Large intestine (tissue), 3 donors: ENCODE measurements at regions not wholly inside any gene's neighbourhood (a gene's known extent, or its start where the extent isn't known, plus 50 kb on each side); places are given as distances from the start of the nearest gene placed in this dataset.

Source experiments
- DNase-seq, 2 donors: peaks; one replicate each; pipeline versions ENCODE4 v3.0.0 to v3.0.0-alpha.2; 2013
- H3K27ac ChIP-seq: one replicate; pipeline ENCODE4 v1.5.1; 2013; ENCODE audit warnings: low read length
- H3K27me3 ChIP-seq: 2 replicates; pipeline ENCODE4 v1.6.1; 2013; ENCODE audit warnings: low read length; ENCODE audit not compliant: control insufficient read depth, insufficient read depth
- H3K36me3 ChIP-seq: 2 replicates; pipeline ENCODE4 v1.6.1; 2013; ENCODE audit warnings: low read length; ENCODE audit not compliant: control insufficient read depth, insufficient read depth
- H3K4me1 ChIP-seq: one replicate; pipeline ENCODE4 v1.6.1; 2013; ENCODE audit warnings: low read length; ENCODE audit not compliant: control insufficient read depth, insufficient read depth
- H3K4me3 ChIP-seq: one replicate; pipeline ENCODE4 v1.5.1; 2013; ENCODE audit warnings: low read length
- H3K9me3 ChIP-seq: one replicate; pipeline ENCODE4 v1.6.1; 2013; ENCODE audit warnings: mild to moderate bottlenecking, low read depth, low read length, moderate library complexity; ENCODE audit not compliant: control insufficient read depth
- WGBS: methylation state at CpG from one replicate; pipeline ENCODE4 v1.1.5; 2013; ENCODE audit warnings: low lambda C conversion rate; ENCODE audit not compliant: insufficient coverage; 5-methylcytosine and 5-hydroxymethylcytosine counted together

- Histone ChIP-seq H3K4me1 (peaks cover 5% of the 10 kb centered on the region), H3K4me3 (no peak overlapping the region), H3K27ac (no peak overlapping the region), H3K36me3 (no peaks in the 10 kb centered on the region), H3K9me3 (no peaks in the 10 kb centered on the region), H3K27me3 (no peaks in the 10 kb centered on the region)
- 100% methylated on average over 1 of the region's 2 CpGs for WGBS
- DNase-seq: no peak
These were observed 117.5 kb upstream of the SIRPG start for GRCh38 chr20:1775117-1775516.

GRCh38 chr20:1774479-1774878, 116.9 kb upstream of the SIRPG start:
- no peak overlapping the region for H3K4me3 ChIP-seq
- no peaks in the 10 kb centered on the region for H3K27me3 ChIP-seq
- no peak overlapping the region for H3K27ac ChIP-seq
- H3K4me1 ChIP-seq: peaks cover 5% of the 10 kb centered on the region
- no peaks in the 10 kb centered on the region for H3K36me3 ChIP-seq
- no CpG with 5 or more reads among the region's 6 CpGs for WGBS
- no peak for DNase-seq
- no peaks in the 10 kb centered on the region for H3K9me3 ChIP-seq

DNA sequence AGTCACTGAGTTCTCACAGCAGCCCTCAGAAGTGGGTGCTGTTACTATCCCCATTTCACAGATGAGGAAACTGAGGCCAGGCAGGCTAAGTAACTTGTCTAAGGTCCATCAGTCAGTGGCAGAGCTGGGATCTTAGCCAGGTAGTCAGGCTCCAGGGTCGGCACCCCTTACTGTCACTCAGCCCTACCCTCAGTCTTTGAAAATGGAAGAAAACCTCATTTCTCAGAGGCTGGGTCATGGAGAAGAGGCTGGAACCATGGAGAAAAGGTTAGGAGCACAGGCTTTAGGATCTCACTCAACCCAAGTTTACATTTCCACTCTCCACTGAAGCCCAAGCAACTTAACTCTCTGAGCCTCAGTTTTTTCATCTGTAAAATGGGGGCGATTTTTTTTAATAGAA, 116.2 kb upstream of the SIRPG start:
- no peaks in the 10 kb centered on the region for H3K36me3 ChIP-seq
- no peaks in the 10 kb centered on the region for H3K9me3 ChIP-seq
- no peak overlapping the region for H3K27ac ChIP-seq
- DNase-seq: no peak
- no peaks in the 10 kb centered on the region for H3K27me3 ChIP-seq
- no peak overlapping the region for H3K4me3 ChIP-seq
- WGBS: 100% methylated on average over 1 of the region's 2 CpGs
- peaks cover 5% of the 10 kb centered on the region for H3K4me1 ChIP-seq

DNA sequence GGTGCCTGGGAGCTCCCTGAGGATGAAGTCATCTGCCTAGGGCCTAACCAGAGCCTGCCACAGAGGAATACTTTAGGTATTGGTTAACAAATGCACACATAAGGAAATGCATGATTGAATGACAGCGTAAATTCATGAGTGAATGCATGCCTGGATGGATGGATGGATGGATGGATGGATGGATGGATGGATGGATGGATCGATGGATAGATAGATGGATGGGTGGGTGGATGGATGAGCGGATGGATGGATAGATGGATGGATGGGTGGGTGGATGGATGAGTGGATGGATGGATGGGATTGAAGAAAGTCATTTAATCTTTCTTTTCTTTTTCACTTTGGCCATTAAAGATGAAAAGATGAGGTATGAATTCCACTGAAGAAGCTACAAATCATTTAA, 111.9 kb upstream of the SIRPG start:
- no peaks in the 10 kb centered on the region for H3K36me3 ChIP-seq
- H3K27ac ChIP-seq: no peak overlapping the region
- no peak for DNase-seq
- 83% methylated on average over 1 of the region's 3 CpGs for WGBS
- no peak overlapping the region for H3K4me3 ChIP-seq
- no peaks in the 10 kb centered on the region for H3K27me3 ChIP-seq
- H3K9me3 ChIP-seq: no peaks in the 10 kb centered on the region
- H3K4me1 ChIP-seq: no peaks in the 10 kb centered on the region

- no peaks in the 10 kb centered on the region for H3K4me1 ChIP-seq
- H3K4me3 ChIP-seq: no peak overlapping the region
These were observed 109.2 kb upstream of the SIRPG start for GRCh38 chr20:1766731-1767130.

DNA sequence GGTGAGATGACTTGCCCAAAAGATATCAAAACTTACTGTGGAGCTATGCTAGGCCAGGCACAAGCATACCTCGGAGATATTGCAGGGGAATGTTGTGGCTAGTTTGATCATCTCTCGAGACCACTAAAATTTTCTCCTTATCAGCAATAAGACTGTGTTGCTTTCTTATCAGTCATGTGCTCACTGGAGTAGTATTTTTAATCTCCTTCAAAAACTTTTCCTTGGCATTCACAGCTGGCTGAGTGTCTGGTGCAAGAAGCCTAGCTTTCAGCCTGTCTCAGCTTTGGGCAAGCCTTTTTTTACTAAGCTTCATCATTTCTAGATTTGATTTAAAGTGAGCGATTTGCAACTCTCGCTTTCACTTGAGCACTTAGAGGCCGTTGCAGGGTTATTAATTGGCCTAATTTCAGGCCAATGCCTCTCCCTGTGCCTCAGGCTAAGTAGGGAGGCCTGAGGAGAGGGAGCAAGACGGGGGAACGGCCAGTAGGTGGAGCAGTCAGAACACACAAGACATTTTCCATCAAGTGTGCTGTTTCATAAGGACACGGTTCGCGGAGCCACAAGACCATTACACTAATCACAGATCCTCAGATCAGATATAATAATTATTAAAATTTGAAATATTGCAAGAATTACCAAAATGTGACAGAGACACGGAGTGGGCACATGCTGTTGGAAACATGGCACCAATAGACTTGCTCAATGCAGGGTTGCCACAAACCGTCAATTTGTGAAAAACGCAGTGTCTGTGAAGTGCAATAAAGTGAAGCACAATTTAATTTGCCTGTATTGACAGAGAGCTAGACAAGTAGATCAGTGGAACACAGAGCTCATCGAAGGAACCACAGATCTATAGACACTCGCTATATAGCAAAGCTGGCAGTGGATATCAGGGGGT, 106.8 kb upstream of the SIRPG start:
- peak; percentile 66 to 68 for DNase-seq
- WGBS: 71% methylated on average over 2 of the region's 15 CpGs
- Histone ChIP-seq H3K9me3 (no peaks in the 10 kb centered on the region), H3K27ac (no peak overlapping the region), H3K27me3 (no peaks in the 10 kb centered on the region), H3K4me1 (peaks cover 5% of the 10 kb centered on the region), H3K4me3 (no peak overlapping the region), H3K36me3 (no peaks in the 10 kb centered on the region)

More at GRCh38 chr20:1766731-1767130, 109.2 kb upstream of the SIRPG start:
- H3K9me3 ChIP-seq: no peaks in the 10 kb centered on the region
- no peak overlapping the region for H3K27ac ChIP-seq
- H3K27me3 ChIP-seq: no peaks in the 10 kb centered on the region
- no peaks in the 10 kb centered on the region for H3K36me3 ChIP-seq
- no CpG with 5 or more reads among the region's 1 CpG for WGBS
- DNase-seq: no peak

- H3K36me3 ChIP-seq: no peaks in the 10 kb centered on the region
- WGBS: 100% methylated on average over 1 of the region's 5 CpGs
- DNase-seq: no peak
These were observed 104.0 kb upstream of the SIRPG start for GRCh38 chr20:1761598-1761997.

GRCh38 chr20:1761116-1761515, 103.5 kb upstream of the SIRPG start:
- DNase-seq: no peak
- no CpG with 5 or more reads among the region's 5 CpGs for WGBS
- H3K36me3 ChIP-seq: no peaks in the 10 kb centered on the region
- no peak overlapping the region for H3K27ac ChIP-seq
- H3K4me1 ChIP-seq: peaks cover 22% of the 10 kb centered on the region
- no peak overlapping the region for H3K4me3 ChIP-seq
- no peaks in the 10 kb centered on the region for H3K27me3 ChIP-seq
- no peaks in the 10 kb centered on the region for H3K9me3 ChIP-seq

More at GRCh38 chr20:1761598-1761997, 104.0 kb upstream of the SIRPG start:
- H3K4me3 ChIP-seq: no peak overlapping the region
- H3K4me1 ChIP-seq: peaks cover 22% of the 10 kb centered on the region
- no peaks in the 10 kb centered on the region for H3K27me3 ChIP-seq
- no peaks in the 10 kb centered on the region for H3K9me3 ChIP-seq
- H3K27ac ChIP-seq: no peak overlapping the region

DNA sequence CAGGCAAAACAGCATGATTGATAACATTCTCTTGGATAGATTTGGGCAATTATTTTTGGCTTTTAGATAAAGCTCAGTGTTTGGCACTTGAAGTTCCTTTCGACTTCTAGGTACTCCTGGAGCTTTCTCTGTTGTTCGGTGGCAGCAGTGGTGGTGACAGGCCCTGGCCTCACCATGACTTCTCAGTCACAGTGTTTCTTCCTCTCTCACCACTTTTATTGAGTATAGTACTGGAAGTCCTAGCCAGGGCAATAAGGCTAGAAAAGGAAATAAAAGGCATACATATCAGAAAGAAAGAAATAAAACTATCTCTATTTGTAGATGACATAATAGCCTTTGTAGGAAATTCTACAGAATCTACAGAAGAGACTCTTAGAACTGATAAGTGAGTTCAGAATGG, 101.2 kb upstream of the SIRPG start:
- Histone ChIP-seq H3K36me3 (no peaks in the 10 kb centered on the region), H3K27me3 (no peaks in the 10 kb centered on the region), H3K4me1 (peaks cover 22% of the 10 kb centered on the region), H3K27ac (peak overlapping the region; percentile 80), H3K9me3 (no peaks in the 10 kb centered on the region), H3K4me3 (no peak overlapping the region)
- DNase-seq: no peak
- WGBS: 58% methylated on average over 2 of the region's 2 CpGs

DNA sequence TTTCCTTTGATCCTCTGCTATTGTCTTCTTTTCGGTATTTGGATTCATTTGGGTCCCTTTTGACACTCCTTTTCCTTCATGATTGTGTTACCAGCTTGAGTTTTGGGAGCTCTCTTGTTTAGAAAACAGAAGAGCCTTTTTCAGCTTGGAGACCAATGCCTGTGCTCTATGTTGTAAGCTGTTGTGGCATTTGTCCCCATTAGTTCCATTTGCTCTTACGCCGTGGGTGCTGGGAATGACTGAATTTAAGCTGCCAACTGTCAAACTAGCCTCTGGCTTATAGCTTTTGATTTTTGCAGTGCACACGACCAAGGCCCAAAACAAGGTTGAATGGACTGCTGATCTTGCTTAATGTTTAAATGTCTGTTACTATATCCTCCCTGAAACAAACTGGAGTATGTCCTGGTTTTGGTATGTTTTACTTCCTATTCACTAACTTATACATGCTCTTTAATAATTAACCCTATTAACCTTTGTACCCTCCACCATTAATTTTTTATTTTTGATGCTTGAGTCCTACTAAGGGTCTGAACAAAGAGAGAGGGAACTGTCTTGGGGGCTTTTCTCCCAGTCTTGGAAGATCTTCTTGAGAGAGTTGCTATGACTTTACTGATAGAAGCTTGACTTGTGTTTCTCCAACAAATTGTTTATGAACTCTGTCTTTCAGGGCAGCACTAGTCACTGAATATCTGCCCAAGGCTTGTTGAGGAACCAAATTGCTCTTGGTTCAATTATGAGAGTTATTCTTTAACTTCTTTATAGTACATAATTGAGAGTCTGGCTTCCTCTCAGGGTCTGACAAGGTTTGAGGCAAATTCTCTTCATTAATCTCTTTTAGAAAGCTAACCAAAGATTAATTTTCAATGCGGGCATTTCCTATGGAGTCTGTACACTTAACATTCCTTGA, 100.3 kb upstream of the SIRPG start:
- DNase-seq: peak; percentile 33 to 92
- H3K27me3 ChIP-seq: no peaks in the 10 kb centered on the region
- no peak overlapping the region for H3K4me3 ChIP-seq
- H3K36me3 ChIP-seq: no peaks in the 10 kb centered on the region
- no peaks in the 10 kb centered on the region for H3K9me3 ChIP-seq
- peaks cover 22% of the 10 kb centered on the region for H3K4me1 ChIP-seq
- no CpG with 5 or more reads among the region's 5 CpGs for WGBS
- H3K27ac ChIP-seq: peak overlapping the region; percentile 80
